ENCODE measurements at regions not wholly inside any gene's neighbourhood (a gene's known extent, or its start where the extent isn't known, plus 50 kb on each side); places are given as distances from the start of the nearest gene placed in this dataset.
A peak's percentile ranks its signal among the peaks of the same experiment; 100 is the strongest.

DNA sequence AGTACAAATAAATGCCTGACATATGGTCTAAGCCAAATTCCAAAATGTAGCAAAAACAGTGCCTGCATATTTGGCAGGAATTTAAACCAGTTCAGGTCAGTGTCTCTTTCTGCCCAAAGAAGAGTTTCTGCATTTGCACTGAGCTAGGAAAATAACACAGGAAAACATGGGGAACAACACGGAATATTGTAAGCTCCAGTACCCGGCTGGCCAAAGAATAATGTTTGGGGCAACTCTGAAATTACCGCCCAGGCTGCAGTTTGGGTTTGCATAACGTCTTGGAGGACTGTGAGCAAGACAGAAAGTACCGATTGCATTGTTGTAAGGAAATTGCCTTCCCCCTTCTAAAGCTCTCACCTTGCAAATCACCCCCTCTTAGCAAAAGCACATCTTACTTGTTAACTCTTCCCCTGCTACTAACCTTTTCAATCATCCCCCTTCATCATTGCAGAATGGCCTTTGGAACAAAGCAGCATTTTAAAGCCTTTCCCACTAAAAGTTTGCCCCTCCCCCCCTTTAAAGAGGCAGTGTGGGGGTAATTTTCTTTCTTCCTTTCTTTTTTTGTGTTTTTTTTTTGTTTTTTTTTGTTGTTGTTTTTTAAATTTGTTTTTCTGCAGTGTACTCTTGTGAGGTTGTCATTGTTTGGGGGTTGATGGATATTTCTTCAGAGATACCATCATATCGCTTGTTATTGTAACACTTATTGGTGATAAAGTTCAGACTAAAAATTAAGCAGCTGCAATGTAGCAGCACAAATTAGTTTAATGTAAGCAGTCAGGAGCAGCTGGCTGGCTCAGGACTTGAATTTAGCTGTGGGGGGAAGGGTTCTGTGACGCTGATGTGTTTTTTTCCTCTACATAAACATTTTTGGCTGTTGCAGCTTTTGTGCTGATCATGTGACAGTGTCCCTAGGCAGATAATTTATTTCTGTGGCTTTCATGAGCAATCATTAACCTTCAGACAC lies 100.0 kb upstream of the CITED2 start:
- no peaks in the 10 kb centered on the region for H3K36me3 ChIP-seq (ENCODE audit: control insufficient read depth, insufficient read depth, low read length)
- H3K27ac ChIP-seq (ENCODE audit: low read depth, low read length): peak overlapping the region; percentile 90
- peak overlapping the region; percentile 65 for H3K4me3 ChIP-seq (ENCODE audit: low read length)
- TF ChIP-seq, protein P1, sequence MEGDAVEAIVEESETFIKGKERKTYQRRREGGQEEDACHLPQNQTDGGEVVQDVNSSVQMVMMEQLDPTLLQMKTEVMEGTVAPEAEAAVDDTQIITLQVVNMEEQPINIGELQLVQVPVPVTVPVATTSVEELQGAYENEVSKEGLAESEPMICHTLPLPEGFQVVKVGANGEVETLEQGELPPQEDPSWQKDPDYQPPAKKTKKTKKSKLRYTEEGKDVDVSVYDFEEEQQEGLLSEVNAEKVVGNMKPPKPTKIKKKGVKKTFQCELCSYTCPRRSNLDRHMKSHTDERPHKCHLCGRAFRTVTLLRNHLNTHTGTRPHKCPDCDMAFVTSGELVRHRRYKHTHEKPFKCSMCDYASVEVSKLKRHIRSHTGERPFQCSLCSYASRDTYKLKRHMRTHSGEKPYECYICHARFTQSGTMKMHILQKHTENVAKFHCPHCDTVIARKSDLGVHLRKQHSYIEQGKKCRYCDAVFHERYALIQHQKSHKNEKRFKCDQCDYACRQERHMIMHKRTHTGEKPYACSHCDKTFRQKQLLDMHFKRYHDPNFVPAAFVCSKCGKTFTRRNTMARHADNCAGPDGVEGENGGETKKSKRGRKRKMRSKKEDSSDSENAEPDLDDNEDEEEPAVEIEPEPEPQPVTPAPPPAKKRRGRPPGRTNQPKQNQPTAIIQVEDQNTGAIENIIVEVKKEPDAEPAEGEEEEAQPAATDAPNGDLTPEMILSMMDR (conservative IDR thresholded peaks at IDR 0.05): no peak
- Mint-ChIP-seq H3K4me3 (peak overlapping the region; percentile 39), H3K36me3 (ENCODE audit: low read depth) (no peaks in the 10 kb centered on the region), H3K9me3 (no peaks in the 10 kb centered on the region), H3K27me3 (ENCODE audit: insufficient read depth) (no peaks in the 10 kb centered on the region), H3K4me1 (peaks cover 60% of the 10 kb centered on the region), H3K27ac (peak overlapping the region; percentile 77)
- no peaks in the 10 kb centered on the region for H3K27me3 ChIP-seq (ENCODE audit: control insufficient read depth, insufficient read depth, low read length, poor library complexity, severe bottlenecking)
- no peak overlapping the region for H3K9ac ChIP-seq (ENCODE audit: extremely low read depth, low read length, poor library complexity, severe bottlenecking)
- 27% methylated on average over 5 to 7 of the region's 7 CpGs for WGBS, 2 experiments (ENCODE audit: insufficient coverage in 1 of 2, insufficient read length in 1 of 2)
- H3K9me3 ChIP-seq (ENCODE audit: control insufficient read depth, low read length): no peaks in the 10 kb centered on the region
- peak; percentile 59 for DNase-seq
- H3K4me1 ChIP-seq (ENCODE audit: control insufficient read depth, insufficient read depth, low read length): peaks cover 17% of the 10 kb centered on the region

GRCh38 chr6:139473731-139474130 lies 99.3 kb upstream of the CITED2 start:
- Histone ChIP-seq H3K4me1 (ENCODE audit: control insufficient read depth, insufficient read depth, low read length) (peaks cover 17% of the 10 kb centered on the region), H3K4me3 (ENCODE audit: low read length) (peak overlapping the region; percentile 65), H3K9ac (ENCODE audit: extremely low read depth, low read length, poor library complexity, severe bottlenecking) (no peak overlapping the region), H3K27me3 (ENCODE audit: control insufficient read depth, insufficient read depth, low read length, poor library complexity, severe bottlenecking) (no peaks in the 10 kb centered on the region), H3K9me3 (ENCODE audit: control insufficient read depth, low read length) (no peaks in the 10 kb centered on the region), H3K27ac (ENCODE audit: low read depth, low read length) (peak overlapping the region; percentile 90), H3K36me3 (ENCODE audit: control insufficient read depth, insufficient read depth, low read length) (no peaks in the 10 kb centered on the region)
- Mint-ChIP-seq H3K27ac (no peak overlapping the region), H3K9me3 (no peaks in the 10 kb centered on the region), H3K36me3 (ENCODE audit: low read depth) (no peaks in the 10 kb centered on the region), H3K4me1 (peaks cover 55% of the 10 kb centered on the region), H3K27me3 (ENCODE audit: insufficient read depth) (no peaks in the 10 kb centered on the region), H3K4me3 (no peak overlapping the region)
- WGBS, 2 experiments (ENCODE audit: insufficient coverage in 1 of 2, insufficient read length in 1 of 2): 69% methylated on average over 2 of the region's 2 CpGs; no CpG with 5 or more reads in 1 of the 2 experiments
- TF ChIP-seq, protein P1 (conservative IDR thresholded peaks at IDR 0.05): no peak
- no peak for DNase-seq

GRCh38 chr6:139473231-139473701 lies 98.8 kb upstream of the CITED2 start:
- no peaks in the 10 kb centered on the region for H3K36me3 ChIP-seq (ENCODE audit: control insufficient read depth, insufficient read depth, low read length)
- H3K4me1 Mint-ChIP-seq: peaks cover 56% of the 10 kb centered on the region
- peak; percentile 68 for DNase-seq
- H3K9me3 ChIP-seq (ENCODE audit: control insufficient read depth, low read length): no peaks in the 10 kb centered on the region
- no peak overlapping the region for H3K4me3 ChIP-seq (ENCODE audit: low read length)
- H3K27me3 ChIP-seq (ENCODE audit: control insufficient read depth, insufficient read depth, low read length, poor library complexity, severe bottlenecking): no peaks in the 10 kb centered on the region
- peak overlapping the region; percentile 65 for H3K27ac ChIP-seq (ENCODE audit: low read depth, low read length)
- no peaks in the 10 kb centered on the region for H3K9me3 Mint-ChIP-seq
- H3K9ac ChIP-seq (ENCODE audit: extremely low read depth, low read length, poor library complexity, severe bottlenecking): no peak overlapping the region
- no peaks in the 10 kb centered on the region for H3K27me3 Mint-ChIP-seq (ENCODE audit: insufficient read depth)
- WGBS, 2 experiments (ENCODE audit: insufficient coverage in 1 of 2, insufficient read length in 1 of 2): 69 to 70% methylated on average over 10 to 14 of the region's 14 CpGs
- H3K4me1 ChIP-seq (ENCODE audit: control insufficient read depth, insufficient read depth, low read length): peaks cover 17% of the 10 kb centered on the region
- TF ChIP-seq, protein P1 (conservative IDR thresholded peaks at IDR 0.05): no peak
- H3K36me3 Mint-ChIP-seq (ENCODE audit: low read depth): no peaks in the 10 kb centered on the region
- no peak overlapping the region for H3K27ac Mint-ChIP-seq
- H3K4me3 Mint-ChIP-seq: no peak overlapping the region

All from endodermal cell (in vitro differentiated cells).